ENCODE measurements at regions not wholly inside any gene's neighbourhood (a gene's known extent, or its start where the extent isn't known, plus 50 kb on each side); places are given as distances from the start of the nearest gene placed in this dataset.

DNA sequence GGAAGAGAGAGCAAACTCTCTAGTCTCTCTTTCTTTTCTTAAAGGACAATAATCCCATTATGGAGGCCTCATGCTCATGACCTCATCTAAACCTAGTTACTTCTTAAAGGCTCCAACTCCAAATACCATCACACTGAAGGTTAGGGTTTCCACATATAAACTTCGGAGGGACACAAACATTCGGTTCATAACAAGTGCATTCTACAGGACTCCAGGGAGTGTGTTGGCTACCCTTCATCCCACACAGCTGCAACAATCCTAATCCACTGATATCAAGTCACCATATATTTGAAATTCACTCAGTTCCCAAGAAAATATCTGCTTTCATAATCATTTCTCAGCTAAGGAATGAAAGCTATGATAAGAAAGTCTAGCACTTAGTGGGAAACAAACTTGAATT, 265.9 kb upstream of the PLEKHG7 start:
- TF ChIP-seq CTCF (IDR thresholded peaks at IDR 0.05) (no peak), POLR2AphosphoS5 (IDR thresholded peaks at IDR 0.05; ENCODE audit: low read depth, low read length) (no peak), SIN3A (IDR thresholded peaks at IDR 0.05; ENCODE audit: borderline replicate concordance, insufficient read depth, low read depth, low read length) (no peak)
